Natural killer cell treated with Interleukin-12 subunit alpha and Interleukin-12 subunit beta and Interleukin-15 and Interleukin-18, amount 100 ng/mL, for 72 hours (primary cell): ENCODE measurements at regions not wholly inside any gene's neighbourhood (a gene's known extent, or its start where the extent isn't known, plus 50 kb on each side); places are given as distances from the start of the nearest gene placed in this dataset.
"Not testable (repeated sequence)": the region's sequence is repeated elsewhere in the genome, so short reads cannot be mapped to it uniquely, and the experiment has no call there.

Experiments
- ATAC-seq, 2 donors: fragments of 150-1000 bp; cut with Tn5 transposase in 1 of 2; sonication (Bioruptor Pico), chemical (Tn5 transposase) in 1 of 2; 2 replicates each; pipeline ENCODE4 v1.10.0; 2021
- DNase-seq: peaks from one replicate; pipeline ENCODE4 v3.0.0; 2022; ENCODE audit warnings: low spot score
- H3K27ac Mint-ChIP-seq, 2 donors: 1 replicate in 1 of 2; 2 replicates in 1 of 2; pipeline ENCODE4 v1.8.0; 2022; ENCODE audit warnings: mixed read lengths in 2 of 2, mild to moderate bottlenecking in 1 of 2, moderate library complexity in 1 of 2
- H3K27me3 Mint-ChIP-seq, 2 donors: 1 replicate in 1 of 2; 2 replicates in 1 of 2; pipeline ENCODE4 v1.8.0; 2022; ENCODE audit warnings: mixed read lengths in 2 of 2
- H3K36me3 Mint-ChIP-seq: one replicate; pipeline ENCODE4 v1.8.0; 2022; ENCODE audit warnings: mixed read lengths
- H3K4me1 Mint-ChIP-seq, 2 donors: 1 replicate in 1 of 2; 2 replicates in 1 of 2; pipeline ENCODE4 v1.8.0; 2022; ENCODE audit warnings: low read depth in 2 of 2, mixed read lengths in 2 of 2, mild to moderate bottlenecking in 1 of 2
- H3K4me3 Mint-ChIP-seq: one replicate; pipeline ENCODE4 v1.8.0; 2022; ENCODE audit warnings: mixed read lengths
- H3K9me3 Mint-ChIP-seq: 2 replicates; pipeline ENCODE4 v1.8.0; 2022; ENCODE audit warnings: mixed read lengths

- ATAC-seq, H3K36me3 Mint-ChIP-seq, H3K9me3 Mint-ChIP-seq, H3K4me1 Mint-ChIP-seq, H3K27me3 Mint-ChIP-seq, DNase-seq, H3K4me3 Mint-ChIP-seq, H3K27ac Mint-ChIP-seq: not testable (repeated sequence)
Observed at GRCh38 chr7:121712961-121713360, 160.0 kb upstream of the PTPRZ1 start.

GRCh38 chr7:121697731-121698316, 175.1 kb upstream of the PTPRZ1 start:
- H3K4me3 Mint-ChIP-seq, result no peak overlapping the region
- no peak for ATAC-seq
- H3K27me3 Mint-ChIP-seq, result no peaks in the 10 kb centered on the region
- peaks cover 3% of the 10 kb centered on the region for H3K9me3 Mint-ChIP-seq
- no peaks in the 10 kb centered on the region for H3K36me3 Mint-ChIP-seq
- no peaks in the 10 kb centered on the region for H3K4me1 Mint-ChIP-seq
- no peak for DNase-seq
- H3K27ac Mint-ChIP-seq, result no peak overlapping the region

- DNase-seq (no peak), ATAC-seq (no peak)
- no peaks in the 10 kb centered on the region for H3K4me1 Mint-ChIP-seq
- peaks cover 3% of the 10 kb centered on the region for H3K9me3 Mint-ChIP-seq
- no peaks in the 10 kb centered on the region for H3K27me3 Mint-ChIP-seq
- no peaks in the 10 kb centered on the region for H3K36me3 Mint-ChIP-seq
- no peak overlapping the region for H3K27ac Mint-ChIP-seq
- H3K4me3 Mint-ChIP-seq, result no peak overlapping the region
Observed at GRCh38 chr7:121696954-121697353, 176.0 kb upstream of the PTPRZ1 start.

GRCh38 chr7:121689749-121690148, 183.2 kb upstream of the PTPRZ1 start:
- Mint-ChIP-seq H3K36me3 (no peaks in the 10 kb centered on the region), H3K27me3 (no peaks in the 10 kb centered on the region), H3K4me3 (no peak overlapping the region), H3K4me1 (no peaks in the 10 kb centered on the region), H3K9me3 (peaks cover 7% of the 10 kb centered on the region), H3K27ac (no peak overlapping the region)
- DNase-seq, result no peak
- ATAC-seq, result no peak

- Mint-ChIP-seq H3K27me3 (no peaks in the 10 kb centered on the region), H3K4me1 (no peaks in the 10 kb centered on the region), H3K4me3 (no peak overlapping the region), H3K27ac (no peak overlapping the region), H3K36me3 (no peaks in the 10 kb centered on the region), H3K9me3 (peaks cover 4% of the 10 kb centered on the region)
- ATAC-seq (no peak), DNase-seq (no peak)
Observed at GRCh38 chr7:121681700-121682099, 191.3 kb upstream of the PTPRZ1 start.

- Mint-ChIP-seq H3K4me3 (no peak overlapping the region), H3K9me3 (no peaks in the 10 kb centered on the region), H3K27ac (no peak overlapping the region), H3K4me1 (no peaks in the 10 kb centered on the region), H3K27me3 (no peaks in the 10 kb centered on the region), H3K36me3 (no peaks in the 10 kb centered on the region)
- DNase-seq (no peak), ATAC-seq (no peak)
Observed at GRCh38 chr7:121676168-121676567, 196.8 kb upstream of the PTPRZ1 start.

GRCh38 chr7:121674455-121674854, 198.5 kb upstream of the PTPRZ1 start:
- ATAC-seq, H3K36me3 Mint-ChIP-seq, H3K4me1 Mint-ChIP-seq, H3K4me3 Mint-ChIP-seq, H3K27ac Mint-ChIP-seq, H3K27me3 Mint-ChIP-seq, H3K9me3 Mint-ChIP-seq, DNase-seq: not testable (repeated sequence)

GRCh38 chr7:121669144-121669543, 203.8 kb upstream of the PTPRZ1 start:
- H3K27me3 Mint-ChIP-seq, result no peaks in the 10 kb centered on the region
- no peak for ATAC-seq
- no peak overlapping the region for H3K4me3 Mint-ChIP-seq
- peaks cover 8% of the 10 kb centered on the region for H3K9me3 Mint-ChIP-seq
- DNase-seq, result no peak
- H3K36me3 Mint-ChIP-seq, result no peaks in the 10 kb centered on the region
- no peaks in the 10 kb centered on the region for H3K4me1 Mint-ChIP-seq
- no peak overlapping the region for H3K27ac Mint-ChIP-seq

- H3K4me3 Mint-ChIP-seq, result no peak overlapping the region
- peaks cover 15% of the 10 kb centered on the region for H3K9me3 Mint-ChIP-seq
- no peak for DNase-seq
- ATAC-seq, result no peak
- H3K36me3 Mint-ChIP-seq, result no peaks in the 10 kb centered on the region
- no peaks in the 10 kb centered on the region for H3K27me3 Mint-ChIP-seq
- no peaks in the 10 kb centered on the region for H3K4me1 Mint-ChIP-seq
- H3K27ac Mint-ChIP-seq, result no peak overlapping the region
Observed at GRCh38 chr7:121666306-121666705, 206.7 kb upstream of the PTPRZ1 start.

GRCh38 chr7:121643320-121643719, 229.6 kb upstream of the PTPRZ1 start:
- ATAC-seq (no peak), DNase-seq (no peak)
- Mint-ChIP-seq H3K4me1 (no peaks in the 10 kb centered on the region), H3K27me3 (no peaks in the 10 kb centered on the region), H3K9me3 (no peaks in the 10 kb centered on the region), H3K36me3 (no peaks in the 10 kb centered on the region), H3K27ac (no peak overlapping the region), H3K4me3 (no peak overlapping the region)

GRCh38 chr7:121639705-121640104, 233.3 kb upstream of the PTPRZ1 start:
- H3K4me3 Mint-ChIP-seq, result no peak overlapping the region
- ATAC-seq (no peak), DNase-seq (no peak)
- no peaks in the 10 kb centered on the region for H3K36me3 Mint-ChIP-seq
- H3K9me3 Mint-ChIP-seq, result no peaks in the 10 kb centered on the region
- no peaks in the 10 kb centered on the region for H3K27me3 Mint-ChIP-seq
- H3K27ac Mint-ChIP-seq, result no peak overlapping the region
- no peaks in the 10 kb centered on the region for H3K4me1 Mint-ChIP-seq

GRCh38 chr7:121638286-121638685, 234.7 kb upstream of the PTPRZ1 start:
- DNase-seq (no peak), ATAC-seq (no peak)
- Mint-ChIP-seq H3K4me3 (no peak overlapping the region), H3K27me3 (no peaks in the 10 kb centered on the region), H3K9me3 (peaks cover under 1% of the 10 kb centered on the region), H3K36me3 (no peaks in the 10 kb centered on the region), H3K4me1 (no peaks in the 10 kb centered on the region), H3K27ac (no peak overlapping the region)

- Mint-ChIP-seq H3K4me1 (no peaks in the 10 kb centered on the region), H3K27ac (no peak overlapping the region), H3K36me3 (no peaks in the 10 kb centered on the region), H3K9me3 (peaks cover 3% of the 10 kb centered on the region), H3K27me3 (no peaks in the 10 kb centered on the region), H3K4me3 (no peak overlapping the region)
- DNase-seq (no peak), ATAC-seq (no peak)
Observed at GRCh38 chr7:121634356-121634755, 238.2 kb upstream of the FAM3C start.

GRCh38 chr7:121633186-121633585, 237.1 kb upstream of the FAM3C start:
- DNase-seq (no peak), ATAC-seq (no peak)
- Mint-ChIP-seq H3K27ac (no peak overlapping the region), H3K36me3 (no peaks in the 10 kb centered on the region), H3K27me3 (peaks cover 0 to 4% of the 10 kb centered on the region in 2 donors), H3K9me3 (peaks cover 3% of the 10 kb centered on the region), H3K4me3 (no peak overlapping the region), H3K4me1 (no peaks in the 10 kb centered on the region)

GRCh38 chr7:121624958-121625357, 228.8 kb upstream of the FAM3C start:
- ATAC-seq (no peak), DNase-seq (no peak)
- Mint-ChIP-seq H3K27me3 (peaks cover 0 to 11% of the 10 kb centered on the region in 2 donors), H3K4me1 (no peaks in the 10 kb centered on the region), H3K27ac (no peak overlapping the region), H3K9me3 (no peaks in the 10 kb centered on the region), H3K4me3 (no peak overlapping the region), H3K36me3 (no peaks in the 10 kb centered on the region)
